Trophoblast cell (in vitro differentiated cells and primary cell): ENCODE measurements at regions not wholly inside any gene's neighbourhood (a gene's known extent, or its start where the extent isn't known, plus 50 kb on each side); places are given as distances from the start of the nearest gene placed in this dataset.
A peak's percentile ranks its signal among the peaks of the same experiment; 100 is the strongest.

ENCODE experiments used
- DNase-seq, 2 donors: peaks; one replicate each; pipeline ENCODE4 v3.0.0-alpha.2; 2016
- H2AFZ ChIP-seq: 2 replicates; pipeline ENCODE4 v1.6.1; 2013; ENCODE audit warnings: low read length, moderate library complexity, mild to moderate bottlenecking; ENCODE audit not compliant: insufficient read depth, poor library complexity
- H2AK5ac ChIP-seq: 2 replicates; pipeline ENCODE4 v1.6.1; 2013; ENCODE audit warnings: mild to moderate bottlenecking, low read length
- H2BK120ac ChIP-seq: 2 replicates; pipeline ENCODE4 v1.6.1; 2013; ENCODE audit warnings: low read length, mild to moderate bottlenecking, moderate library complexity; ENCODE audit not compliant: insufficient read depth, poor library complexity
- H2BK12ac ChIP-seq: 2 replicates; pipeline ENCODE4 v1.6.1; 2013; ENCODE audit warnings: mild to moderate bottlenecking, low read length, moderate library complexity
- H2BK5ac ChIP-seq: 2 replicates; pipeline ENCODE4 v1.6.1; 2013; ENCODE audit warnings: low read length, low read depth, moderate library complexity, mild to moderate bottlenecking; ENCODE audit not compliant: poor library complexity
- H3K14ac ChIP-seq: 2 replicates; pipeline ENCODE4 v1.6.1; 2013; ENCODE audit warnings: mild to moderate bottlenecking, low read length
- H3K18ac ChIP-seq: 2 replicates; pipeline ENCODE4 v1.6.1; 2013; ENCODE audit warnings: mild to moderate bottlenecking, low read length
- H3K23ac ChIP-seq: 2 replicates; pipeline ENCODE4 v1.6.1; 2013; ENCODE audit warnings: low read length
- H3K27ac ChIP-seq: 2 replicates; pipeline ENCODE4 v1.5.1; 2013; ENCODE audit warnings: low read depth, mild to moderate bottlenecking, inconsistent platforms, low read length, moderate library complexity
- H3K27me3 ChIP-seq: 2 replicates; pipeline ENCODE4 v1.6.1; 2013; ENCODE audit warnings: inconsistent platforms, mild to moderate bottlenecking, low read length, moderate library complexity; ENCODE audit not compliant: insufficient read depth
- H3K36me3 ChIP-seq, 2 experiments: 1 replicate in 1 of 2; 2 replicates in 1 of 2; pipeline ENCODE4 v1.6.1; 2013; ENCODE audit warnings: low read length in 2 of 2, mild to moderate bottlenecking in 2 of 2, moderate library complexity in 1 of 2; ENCODE audit not compliant: insufficient read depth in 2 of 2, control insufficient read depth in 1 of 2
- H3K4ac ChIP-seq: 2 replicates; pipeline ENCODE4 v1.6.1; 2013; ENCODE audit warnings: low read depth, mild to moderate bottlenecking, low read length, moderate library complexity
- H3K4me1 ChIP-seq, 2 experiments: 1 replicate in 1 of 2; 2 replicates in 1 of 2; pipeline ENCODE4 v1.6.1; 2013; ENCODE audit warnings: low read length in 2 of 2, mild to moderate bottlenecking in 2 of 2, moderate library complexity in 1 of 2; ENCODE audit not compliant: insufficient read depth in 2 of 2, control insufficient read depth in 1 of 2
- H3K4me2 ChIP-seq: 2 replicates; pipeline ENCODE4 v1.6.1; 2013; ENCODE audit warnings: inconsistent platforms, mild to moderate bottlenecking, low read length, moderate library complexity
- H3K4me3 ChIP-seq: 2 replicates; pipeline ENCODE4 v1.5.1; 2013; ENCODE audit warnings: mild to moderate bottlenecking, low read depth, low read length, inconsistent platforms
- H3K79me1 ChIP-seq: one replicate; pipeline ENCODE4 v1.6.1; 2013; ENCODE audit warnings: low read length
- H3K79me2 ChIP-seq: 2 replicates; pipeline ENCODE4 v1.6.1; 2013; ENCODE audit warnings: low read length, mild to moderate bottlenecking; ENCODE audit not compliant: control insufficient read depth, insufficient read depth, poor library complexity
- H3K9ac ChIP-seq: 2 replicates; pipeline ENCODE4 v1.6.1; 2013; ENCODE audit warnings: mild to moderate bottlenecking, low read length
- H3K9me3 ChIP-seq: 2 replicates; pipeline ENCODE4 v1.6.1; 2013; ENCODE audit warnings: low read depth, mild to moderate bottlenecking, control low read depth, inconsistent platforms, low read length; ENCODE audit not compliant: insufficient read depth
- H4K12ac ChIP-seq: 2 replicates; pipeline ENCODE4 v1.6.1; 2013; ENCODE audit warnings: low read depth, mild to moderate bottlenecking, low read length, moderate library complexity
- H4K8ac ChIP-seq: 2 replicates; pipeline ENCODE4 v1.6.1; 2013; ENCODE audit warnings: low read depth, mild to moderate bottlenecking, low read length, moderate library complexity
- H4K91ac ChIP-seq: one replicate; pipeline ENCODE4 v1.6.1; 2013; ENCODE audit warnings: low read depth, mild to moderate bottlenecking, low read length, moderate library complexity
- WGBS: extraction: QIAGEN DNeasy Blood & Tissue Kit; methylation state at CpG from one replicate; pipeline ENCODE4 v1.1.7; 2013; ENCODE audit warnings: missing lambda C conversion rate; ENCODE audit not compliant: insufficient read length, insufficient coverage; ENCODE audit errors: extremely low coverage; 5-methylcytosine and 5-hydroxymethylcytosine counted together

- no peak overlapping the region for H3K4ac ChIP-seq
- H2BK120ac ChIP-seq, result no peak overlapping the region
- H3K27me3 ChIP-seq, result no peaks in the 10 kb centered on the region
- no CpG with 5 or more reads among the region's 8 CpGs for WGBS
- no peaks in the 10 kb centered on the region for H3K9me3 ChIP-seq
- H2AK5ac ChIP-seq, result no peak overlapping the region
- no peaks in the 10 kb centered on the region for H3K36me3 ChIP-seq
- no peak overlapping the region for H3K18ac ChIP-seq
- H3K23ac ChIP-seq, result no peak overlapping the region
- no peaks in the 10 kb centered on the region for H3K4me1 ChIP-seq
- no peak overlapping the region for H3K4me2 ChIP-seq
- H4K12ac ChIP-seq, result no peak overlapping the region
- no peaks in the 10 kb centered on the region for H3K79me2 ChIP-seq
- H4K8ac ChIP-seq, result no peak overlapping the region
- H3K9ac ChIP-seq, result no peak overlapping the region
- no peak overlapping the region for H3K27ac ChIP-seq
- H2BK12ac ChIP-seq, result no peak overlapping the region
- H3K4me3 ChIP-seq, result no peak overlapping the region
- no peak overlapping the region for H2AFZ ChIP-seq
- no peak for DNase-seq
- no peaks in the 10 kb centered on the region for H3K79me1 ChIP-seq
- no peak overlapping the region for H2BK5ac ChIP-seq
- H4K91ac ChIP-seq, result no peak overlapping the region
- no peak overlapping the region for H3K14ac ChIP-seq
These were observed 74.9 kb upstream of the MBOAT2 start for GRCh38 chr2:9078405-9078804.

GRCh38 chr2:9077691-9078090 is 74.2 kb upstream of the MBOAT2 start:
- WGBS, result no CpG with 5 or more reads among the region's 2 CpGs
- peak in 1 of 2 donors; percentile 47 for DNase-seq
- no peak overlapping the region for H4K8ac ChIP-seq
- H4K91ac ChIP-seq, result no peak overlapping the region
- H2BK5ac ChIP-seq, result no peak overlapping the region
- H3K4me1 ChIP-seq, result no peaks in the 10 kb centered on the region
- H3K79me2 ChIP-seq, result no peaks in the 10 kb centered on the region
- H3K18ac ChIP-seq, result no peak overlapping the region
- no peaks in the 10 kb centered on the region for H3K36me3 ChIP-seq
- no peak overlapping the region for H2BK120ac ChIP-seq
- no peak overlapping the region for H3K14ac ChIP-seq
- no peak overlapping the region for H4K12ac ChIP-seq
- no peaks in the 10 kb centered on the region for H3K79me1 ChIP-seq
- H2BK12ac ChIP-seq, result no peak overlapping the region
- H3K27ac ChIP-seq, result no peak overlapping the region
- peaks cover 1% of the 10 kb centered on the region for H3K9me3 ChIP-seq
- no peak overlapping the region for H3K4ac ChIP-seq
- no peak overlapping the region for H3K4me3 ChIP-seq
- H3K27me3 ChIP-seq, result no peaks in the 10 kb centered on the region
- no peak overlapping the region for H2AFZ ChIP-seq
- no peak overlapping the region for H2AK5ac ChIP-seq
- no peak overlapping the region for H3K4me2 ChIP-seq
- no peak overlapping the region for H3K23ac ChIP-seq
- H3K9ac ChIP-seq, result no peak overlapping the region

GRCh38 chr2:9076755-9077154 is 73.3 kb upstream of the MBOAT2 start:
- no peaks in the 10 kb centered on the region for H3K79me2 ChIP-seq
- no peak overlapping the region for H3K4ac ChIP-seq
- no peak overlapping the region for H2BK5ac ChIP-seq
- H4K12ac ChIP-seq, result no peak overlapping the region
- no peak overlapping the region for H3K18ac ChIP-seq
- H3K4me3 ChIP-seq, result no peak overlapping the region
- no peak overlapping the region for H3K14ac ChIP-seq
- H2AK5ac ChIP-seq, result no peak overlapping the region
- H3K27ac ChIP-seq, result no peak overlapping the region
- no peak overlapping the region for H3K4me2 ChIP-seq
- no peaks in the 10 kb centered on the region for H3K79me1 ChIP-seq
- peaks cover 1% of the 10 kb centered on the region for H3K9me3 ChIP-seq
- H4K91ac ChIP-seq, result no peak overlapping the region
- H2BK12ac ChIP-seq, result no peak overlapping the region
- no peak overlapping the region for H3K9ac ChIP-seq
- no peaks in the 10 kb centered on the region for H3K36me3 ChIP-seq
- no CpG with 5 or more reads among the region's 6 CpGs for WGBS
- no peak for DNase-seq
- no peak overlapping the region for H4K8ac ChIP-seq
- H3K23ac ChIP-seq, result no peak overlapping the region
- H2BK120ac ChIP-seq, result no peak overlapping the region
- H3K4me1 ChIP-seq, result no peaks in the 10 kb centered on the region
- H3K27me3 ChIP-seq, result no peaks in the 10 kb centered on the region
- no peak overlapping the region for H2AFZ ChIP-seq

GRCh38 chr2:9076210-9076609 is 72.7 kb upstream of the MBOAT2 start:
- no peak for DNase-seq
- no peak overlapping the region for H3K4ac ChIP-seq
- no peak overlapping the region for H3K14ac ChIP-seq
- H3K27me3 ChIP-seq, result no peaks in the 10 kb centered on the region
- no peak overlapping the region for H4K8ac ChIP-seq
- no CpG with 5 or more reads among the region's 1 CpG for WGBS
- no peaks in the 10 kb centered on the region for H3K79me2 ChIP-seq
- H2AK5ac ChIP-seq, result no peak overlapping the region
- no peak overlapping the region for H3K23ac ChIP-seq
- H3K18ac ChIP-seq, result no peak overlapping the region
- H3K4me1 ChIP-seq, result peaks cover 0 to under 1% of the 10 kb centered on the region in 2 experiments
- no peak overlapping the region for H4K91ac ChIP-seq
- H3K4me2 ChIP-seq, result no peak overlapping the region
- no peak overlapping the region for H2BK5ac ChIP-seq
- no peak overlapping the region for H3K9ac ChIP-seq
- no peak overlapping the region for H2BK120ac ChIP-seq
- no peaks in the 10 kb centered on the region for H3K36me3 ChIP-seq
- H3K79me1 ChIP-seq, result no peaks in the 10 kb centered on the region
- H3K27ac ChIP-seq, result no peak overlapping the region
- H4K12ac ChIP-seq, result no peak overlapping the region
- no peak overlapping the region for H3K4me3 ChIP-seq
- no peak overlapping the region for H2BK12ac ChIP-seq
- no peak overlapping the region for H2AFZ ChIP-seq
- H3K9me3 ChIP-seq, result peaks cover 1% of the 10 kb centered on the region
